ENCODE measurements at regions not wholly inside any gene's neighbourhood (a gene's known extent, or its start where the extent isn't known, plus 50 kb on each side); places are given as distances from the start of the nearest gene placed in this dataset.
"Not testable (repeated sequence)": the region's sequence is repeated elsewhere in the genome, so short reads cannot be mapped to it uniquely, and the experiment has no call there.

DNA sequence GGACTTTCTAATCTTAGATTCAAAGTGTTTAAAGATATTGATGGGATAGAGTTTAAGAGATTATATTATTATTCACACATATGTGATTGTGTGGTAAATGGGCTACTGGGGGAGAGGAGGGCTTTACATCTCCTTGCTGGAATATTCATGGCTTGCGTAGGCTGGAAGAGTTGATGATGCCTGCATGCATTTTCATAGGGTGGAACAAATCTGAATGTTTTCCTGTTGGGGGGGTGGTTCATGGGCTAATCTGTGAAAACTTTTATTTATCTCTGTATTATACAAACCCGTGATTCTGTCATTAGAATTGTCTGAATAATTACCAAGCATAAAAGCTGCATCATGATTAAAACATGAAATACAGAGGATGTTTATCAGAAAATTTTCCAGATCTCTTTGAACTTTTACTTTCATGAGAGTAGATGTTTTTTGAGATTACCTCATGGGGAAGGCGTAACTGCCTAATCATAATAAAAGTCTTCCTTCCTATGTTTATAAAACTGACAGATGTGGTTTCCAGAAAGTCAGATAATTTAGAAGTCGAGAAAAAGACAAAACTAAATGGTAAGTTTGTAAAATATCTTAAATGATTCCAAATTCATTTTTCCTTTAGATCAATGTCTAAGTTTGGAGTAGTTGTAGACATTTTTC, 1185.4 kb upstream of the SEMA6A start:
- DNase-seq (ENCODE audit: missing footprints) (no peak), ATAC-seq (no peak)
- intact Hi-C loops (cut with DNase I): no loop called here

DNA sequence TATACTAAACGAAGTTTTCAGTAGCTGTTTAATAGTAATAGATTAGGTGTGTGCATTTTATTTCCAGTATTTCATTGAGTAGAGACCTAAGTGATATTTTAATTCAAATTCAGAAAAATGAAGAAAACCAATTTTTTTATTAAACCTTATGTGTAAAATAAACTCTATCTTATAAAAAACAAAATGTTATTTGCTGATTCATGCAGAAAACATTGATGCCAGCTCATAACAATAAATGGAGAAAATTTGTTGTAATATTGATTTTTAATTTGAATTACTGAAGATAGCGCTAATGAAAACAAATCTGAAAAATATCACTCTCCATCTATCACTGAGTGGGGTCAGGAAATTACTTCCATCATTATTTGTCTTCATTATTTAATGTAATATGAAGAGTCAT, 1177.8 kb upstream of the SEMA6A start:
- intact Hi-C loops (cut with DNase I): no loop called here
- ATAC-seq (no peak), DNase-seq (ENCODE audit: missing footprints) (no peak)

DNA sequence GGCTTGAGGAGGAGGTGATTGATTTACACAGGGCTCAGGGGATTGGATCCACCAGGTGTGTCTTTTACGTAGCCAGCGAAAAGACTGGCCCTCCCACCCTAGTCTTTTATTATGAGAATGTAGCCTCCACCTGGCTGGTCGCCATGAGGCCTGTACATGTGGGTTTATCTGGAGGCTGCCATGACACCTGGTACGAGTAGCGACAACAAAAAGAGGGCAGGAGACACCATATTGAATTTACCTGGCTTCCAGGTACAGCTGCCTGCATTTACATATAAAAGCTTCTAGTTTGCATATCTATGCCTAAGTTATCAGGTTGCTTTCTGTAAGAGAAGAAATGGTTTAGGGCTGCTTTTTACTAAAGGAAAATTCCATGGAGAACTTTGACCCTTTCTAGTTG, 1173.7 kb upstream of the SEMA6A start:
- intact Hi-C loops (cut with DNase I): no loop called here
- DNase-seq (ENCODE audit: missing footprints): no peak
- no peak for ATAC-seq

DNA sequence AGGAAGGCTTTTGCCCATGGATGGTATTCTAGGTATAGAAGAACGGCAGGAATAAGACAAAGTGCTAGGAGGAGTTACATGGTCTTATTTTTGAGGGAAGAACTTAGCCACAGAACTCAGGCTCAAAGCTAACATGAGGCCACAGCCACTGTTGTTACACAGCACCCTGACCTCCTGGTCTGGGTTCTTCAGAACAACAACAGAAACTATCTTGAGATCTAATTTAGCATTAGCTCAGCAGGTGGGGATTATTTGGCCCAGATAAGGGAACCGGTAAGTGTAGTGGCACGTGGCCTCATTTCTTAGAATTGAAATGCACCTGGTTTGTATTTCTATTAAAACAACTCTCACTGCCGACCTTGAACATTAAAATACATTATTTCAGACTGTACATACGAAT, 1168.7 kb upstream of the SEMA6A start:
- intact Hi-C loops (cut with DNase I): no loop called here
- DNase-seq (ENCODE audit: missing footprints): no peak
- ATAC-seq: no peak

DNA sequence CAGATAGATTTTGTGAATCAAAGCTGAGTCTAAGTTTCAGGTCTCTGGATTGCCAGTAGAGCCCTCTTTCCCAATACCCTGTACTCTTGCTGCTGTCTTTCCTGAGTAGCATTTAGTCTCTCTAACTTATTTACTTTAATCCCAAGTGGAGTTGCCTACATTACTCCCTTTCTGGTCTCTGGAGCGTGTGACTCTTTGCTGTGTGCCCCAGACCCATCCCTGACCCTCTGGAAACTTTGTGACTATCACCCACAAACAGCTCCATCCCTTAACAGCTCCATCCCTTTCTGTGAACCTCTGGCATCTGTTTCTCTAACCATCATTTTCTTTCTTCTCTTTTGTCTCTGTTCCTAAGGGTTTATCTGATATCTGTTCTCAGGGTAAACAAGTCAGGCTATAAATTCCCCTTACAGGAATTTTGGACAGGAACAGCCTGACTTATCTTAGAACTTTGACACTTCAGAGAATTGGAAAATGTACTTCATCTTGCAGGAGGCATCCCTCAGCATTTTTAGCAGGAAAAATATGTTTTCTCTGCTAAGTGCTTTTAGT, 1167.1 kb upstream of the SEMA6A start:
- ATAC-seq (no peak), DNase-seq (ENCODE audit: missing footprints) (no peak)
- intact Hi-C loops (cut with DNase I): no loop called here

DNA sequence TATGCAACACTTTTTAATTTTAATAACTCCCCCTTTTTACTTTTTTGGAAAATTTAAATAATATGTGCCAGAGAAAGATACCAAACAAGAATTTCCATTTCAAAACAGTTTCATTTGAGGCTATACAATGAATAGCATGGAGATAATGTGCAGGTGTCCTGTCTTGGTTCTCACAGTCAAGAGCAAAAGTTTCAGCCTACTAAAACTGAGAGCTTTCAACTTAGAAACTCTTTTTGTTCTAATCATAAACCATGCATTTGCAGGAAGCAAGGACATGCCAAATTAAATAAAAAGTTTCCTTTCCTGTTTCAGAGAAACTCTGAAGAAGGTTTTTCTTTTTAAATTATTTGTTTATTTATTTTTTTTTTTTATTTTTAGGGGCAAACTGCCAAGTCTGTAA, 1165.6 kb upstream of the SEMA6A start:
- intact Hi-C loops (cut with DNase I): no loop called here
- DNase-seq (ENCODE audit: missing footprints) (no peak), ATAC-seq (no peak)

DNA sequence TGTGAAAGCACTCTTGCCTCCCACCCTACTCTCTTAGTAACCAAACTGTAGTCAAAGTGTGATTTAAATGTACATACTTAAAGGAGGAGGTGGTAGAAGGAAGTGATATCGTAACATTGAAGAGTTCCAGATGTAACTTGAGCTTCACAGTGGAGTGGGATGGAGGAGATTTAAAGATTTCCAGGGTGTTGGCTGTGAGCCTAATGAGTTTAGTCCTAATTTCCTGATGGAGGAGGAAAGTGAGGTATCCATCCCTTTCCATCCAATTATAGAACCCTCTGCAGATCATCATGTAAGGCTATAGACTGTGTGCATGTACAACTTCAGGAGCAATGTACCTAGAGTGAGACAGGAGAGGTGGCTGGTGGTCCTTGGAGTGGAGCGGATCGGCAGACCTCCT, 1163.9 kb upstream of the SEMA6A start:
- intact Hi-C loops (cut with DNase I): no loop called here
- DNase-seq (ENCODE audit: missing footprints) (no peak), ATAC-seq (no peak)

DNA sequence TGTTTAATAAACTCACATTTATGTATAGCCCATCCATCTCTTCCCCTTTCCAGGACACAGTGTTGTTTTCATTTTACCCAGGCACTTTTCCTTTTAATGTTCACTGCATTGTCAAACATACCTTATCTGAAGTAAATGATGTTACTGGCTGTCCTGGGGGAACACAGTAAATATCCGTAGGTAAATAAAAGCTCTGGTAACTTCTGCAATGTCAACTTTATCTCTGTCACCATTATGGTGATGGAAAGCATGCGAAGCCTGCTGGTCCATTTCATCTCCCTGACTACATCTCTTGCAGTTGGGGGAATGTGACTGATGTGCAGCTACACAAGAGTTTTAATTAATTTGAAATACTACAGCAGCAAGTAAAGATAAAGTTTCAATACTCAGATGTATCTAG, 1162.1 kb upstream of the SEMA6A start:
- DNase-seq (ENCODE audit: missing footprints): no peak
- no peak for ATAC-seq
- intact Hi-C loops (cut with DNase I): no loop called here

DNA sequence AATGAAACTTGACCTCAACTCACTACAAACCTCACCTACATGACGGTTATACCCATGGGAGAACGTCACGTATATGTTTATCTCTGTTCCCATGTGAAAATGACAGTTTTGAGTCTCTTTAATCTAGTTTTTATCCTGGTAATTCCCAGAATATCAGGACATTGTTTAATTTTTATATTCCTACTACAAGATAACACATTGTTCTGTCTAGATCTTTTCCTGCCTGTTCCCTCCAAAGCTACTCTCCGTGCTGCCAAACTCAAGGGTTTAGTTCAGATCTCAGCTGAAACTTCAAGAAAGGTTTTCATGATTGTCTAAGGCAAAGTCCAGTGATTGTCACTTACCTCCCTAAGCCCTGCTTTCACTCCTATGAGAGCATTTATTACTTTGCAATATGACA, 1159.4 kb upstream of the SEMA6A start:
- intact Hi-C loops (cut with DNase I): no loop called here
- no peak for ATAC-seq
- DNase-seq (ENCODE audit: missing footprints): no peak

DNA sequence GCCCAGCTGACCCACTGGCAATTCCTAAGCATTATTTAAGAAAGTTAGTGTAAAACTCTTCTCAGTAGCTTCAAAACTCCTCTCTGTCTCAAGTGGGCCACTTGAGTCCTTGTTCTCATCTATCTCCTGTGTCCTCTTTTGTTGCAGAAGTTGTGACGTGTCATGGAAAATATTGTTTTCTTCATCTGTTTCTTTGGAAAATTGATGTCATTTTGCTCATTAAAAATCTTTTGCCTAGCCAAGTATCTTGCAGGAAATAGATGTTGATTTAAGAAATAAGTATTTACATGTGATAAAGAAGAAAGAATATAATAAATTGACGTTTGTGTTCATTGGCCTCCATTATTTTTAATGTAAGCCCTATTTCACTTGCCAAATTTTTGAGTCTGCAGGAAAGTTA, 1158.4 kb upstream of the SEMA6A start:
- intact Hi-C loops (cut with DNase I): no loop called here

DNA sequence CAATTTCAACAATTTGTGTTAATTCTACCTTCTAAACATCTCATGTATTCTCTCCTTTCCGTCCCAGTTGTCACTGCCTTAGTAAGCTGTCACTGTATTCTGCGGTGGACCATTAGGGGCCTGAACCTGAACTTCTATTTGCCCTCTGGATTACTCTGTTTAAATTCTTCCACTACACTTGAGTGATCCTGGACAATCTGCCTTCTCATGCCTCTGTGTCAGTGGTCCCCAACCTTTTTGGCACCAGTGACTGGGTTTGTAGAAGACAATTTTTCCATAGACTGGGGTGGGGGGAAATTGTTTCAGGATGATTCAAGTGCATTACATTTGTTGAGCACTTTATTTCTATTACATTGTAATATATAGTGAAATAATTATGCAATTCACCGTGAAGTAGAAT, 1157.6 kb upstream of the SEMA6A start:
- intact Hi-C loops (cut with DNase I): no loop called here
- no peak for ATAC-seq

More for the DNA sequence above, 1158.4 kb upstream of the SEMA6A start:
- DNase-seq (ENCODE audit: missing footprints) (no peak), ATAC-seq (no peak)

DNA sequence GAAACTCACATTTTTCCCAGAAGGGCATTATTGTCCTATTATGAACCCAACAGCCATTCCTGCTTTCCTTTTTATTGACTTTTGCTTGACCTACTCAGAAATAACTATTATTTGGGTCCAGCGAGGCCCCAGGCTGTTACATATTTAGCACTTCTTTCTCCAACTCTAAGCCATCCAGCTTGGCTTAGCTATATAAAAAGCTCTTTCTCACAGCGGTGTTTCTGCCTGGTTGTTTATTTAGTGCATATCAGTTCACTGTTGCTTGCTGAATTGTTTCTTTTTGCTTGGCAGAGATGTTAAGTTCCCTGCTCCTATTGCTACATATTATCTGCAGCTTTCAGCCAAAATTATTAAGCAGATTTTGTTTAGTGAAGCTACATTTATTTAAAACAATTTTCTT, 1156.8 kb upstream of the SEMA6A start:
- ATAC-seq (no peak), DNase-seq (ENCODE audit: missing footprints) (no peak)

More for the DNA sequence above, 1157.6 kb upstream of the SEMA6A start:
- DNase-seq (ENCODE audit: missing footprints): no peak

DNA sequence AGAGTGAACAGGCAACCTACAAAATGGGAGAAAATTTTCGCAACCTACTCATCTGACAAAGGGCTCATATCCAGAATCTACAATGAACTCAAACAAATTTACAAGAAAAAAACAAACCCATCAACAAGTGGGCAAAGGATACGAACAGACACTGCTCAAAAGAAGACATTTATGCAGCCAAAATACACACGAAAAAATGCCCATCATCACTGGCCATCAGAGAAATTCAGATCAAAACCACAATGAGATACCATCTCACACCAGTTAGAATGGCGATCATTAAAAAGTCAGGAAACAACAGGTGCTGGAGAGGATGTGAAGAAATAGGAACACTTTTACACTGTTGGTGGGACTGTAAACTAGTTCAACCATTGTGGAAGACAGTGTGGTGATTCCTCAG, 1146.2 kb upstream of the SEMA6A start:
- DNase-seq (ENCODE audit: missing footprints); ATAC-seq; intact Hi-C loops (cut with DNase I): not testable (repeated sequence)

More for the DNA sequence above, 1156.8 kb upstream of the SEMA6A start:
- intact Hi-C loops (cut with DNase I): no loop called here

DNA sequence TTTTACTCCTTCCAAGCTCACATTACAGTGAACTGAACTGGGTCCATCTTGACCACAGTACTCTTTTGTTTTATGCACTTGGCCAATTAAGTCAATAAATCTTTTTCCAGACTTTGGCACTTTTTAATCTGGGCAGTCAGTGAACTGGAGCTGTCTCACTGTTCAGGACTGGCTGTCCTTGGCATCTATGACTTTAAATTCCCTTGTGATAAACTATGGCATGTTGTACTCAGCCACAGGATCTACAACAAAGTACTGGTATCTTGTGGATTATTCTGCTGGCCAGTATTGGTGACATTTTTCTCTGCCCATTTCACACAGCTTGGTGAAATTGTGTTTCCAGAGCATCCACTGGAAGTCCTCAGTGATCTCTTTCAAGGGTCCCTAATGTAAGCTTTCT, 1144.8 kb upstream of the SEMA6A start:
- intact Hi-C loops (cut with DNase I): no loop called here
- ATAC-seq (peak; percentile 72), DNase-seq (ENCODE audit: missing footprints) (no peak)

DNA sequence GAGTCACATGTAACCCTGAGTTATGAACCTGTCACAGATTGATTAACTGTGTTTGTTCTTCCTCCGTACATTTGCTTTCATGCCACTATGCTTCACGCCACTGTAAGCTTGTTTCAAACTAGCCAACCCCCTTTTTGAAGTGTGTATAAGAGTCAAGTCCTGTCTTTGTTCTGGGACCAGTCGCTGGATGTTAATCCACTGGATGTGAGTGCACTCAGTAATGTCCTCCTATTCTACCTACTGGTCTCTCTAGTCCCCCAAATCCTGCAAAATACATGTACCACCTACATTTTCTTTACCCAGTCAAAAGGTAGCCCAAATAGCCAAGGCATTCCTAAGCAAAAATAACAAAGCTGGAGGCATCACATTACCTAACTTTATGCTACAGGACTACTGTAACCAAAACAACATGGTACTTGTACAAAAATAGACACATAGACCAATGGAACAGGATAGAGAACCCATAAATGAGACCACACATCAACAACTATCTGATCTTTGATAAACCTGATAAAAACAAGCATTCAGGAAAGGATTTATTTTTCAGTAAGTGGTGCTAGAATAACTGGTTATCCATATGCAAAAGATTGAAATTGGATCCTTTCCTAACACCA, 1139.1 kb upstream of the SEMA6A start:
- ATAC-seq: no peak
- intact Hi-C loops (cut with DNase I): no loop called here
- no peak for DNase-seq (ENCODE audit: missing footprints)

DNA sequence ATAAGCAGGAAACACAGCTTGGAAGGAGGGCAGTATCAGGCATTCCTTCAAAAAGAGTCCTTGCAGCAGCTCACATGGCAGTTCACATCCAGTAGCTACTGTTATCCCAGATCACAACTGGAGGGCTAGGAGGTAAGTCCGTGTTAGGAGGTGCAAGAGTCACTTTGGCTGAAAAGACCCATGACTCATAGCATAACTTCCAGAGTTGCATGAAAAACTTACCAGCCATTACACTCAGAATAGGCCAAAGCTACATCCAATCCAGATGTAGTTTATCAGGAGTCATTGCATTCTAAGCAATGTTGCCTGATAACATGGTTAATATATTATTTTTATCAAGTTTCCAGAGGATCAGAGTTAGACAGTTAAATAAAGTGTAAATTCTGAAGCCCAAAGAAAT, 1126.4 kb upstream of the SEMA6A start:
- ATAC-seq: no peak
- DNase-seq (ENCODE audit: missing footprints): no peak
- intact Hi-C loops (cut with DNase I): no loop called here

DNA sequence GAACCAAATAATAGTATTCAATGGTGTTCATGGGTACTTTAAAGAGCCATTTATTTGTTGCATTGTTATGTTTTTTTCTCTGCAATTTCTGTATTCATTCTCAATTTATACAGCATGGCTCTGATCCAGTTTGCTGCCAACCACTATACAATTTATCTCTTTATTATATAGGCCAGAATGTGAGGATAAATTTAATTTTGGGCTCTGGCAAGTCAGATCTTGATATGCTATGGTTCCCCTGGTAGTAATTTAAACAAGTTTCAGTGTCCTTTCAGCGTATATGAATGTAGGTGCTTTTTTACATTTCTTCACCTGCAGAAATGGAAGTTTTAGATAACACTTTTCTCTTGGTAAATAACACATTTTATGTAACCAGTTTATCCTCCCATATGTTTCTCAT, 1118.0 kb upstream of the SEMA6A start:
- ATAC-seq: no peak
- DNase-seq (ENCODE audit: missing footprints): no peak
- intact Hi-C loops (cut with DNase I): no loop called here

DNA sequence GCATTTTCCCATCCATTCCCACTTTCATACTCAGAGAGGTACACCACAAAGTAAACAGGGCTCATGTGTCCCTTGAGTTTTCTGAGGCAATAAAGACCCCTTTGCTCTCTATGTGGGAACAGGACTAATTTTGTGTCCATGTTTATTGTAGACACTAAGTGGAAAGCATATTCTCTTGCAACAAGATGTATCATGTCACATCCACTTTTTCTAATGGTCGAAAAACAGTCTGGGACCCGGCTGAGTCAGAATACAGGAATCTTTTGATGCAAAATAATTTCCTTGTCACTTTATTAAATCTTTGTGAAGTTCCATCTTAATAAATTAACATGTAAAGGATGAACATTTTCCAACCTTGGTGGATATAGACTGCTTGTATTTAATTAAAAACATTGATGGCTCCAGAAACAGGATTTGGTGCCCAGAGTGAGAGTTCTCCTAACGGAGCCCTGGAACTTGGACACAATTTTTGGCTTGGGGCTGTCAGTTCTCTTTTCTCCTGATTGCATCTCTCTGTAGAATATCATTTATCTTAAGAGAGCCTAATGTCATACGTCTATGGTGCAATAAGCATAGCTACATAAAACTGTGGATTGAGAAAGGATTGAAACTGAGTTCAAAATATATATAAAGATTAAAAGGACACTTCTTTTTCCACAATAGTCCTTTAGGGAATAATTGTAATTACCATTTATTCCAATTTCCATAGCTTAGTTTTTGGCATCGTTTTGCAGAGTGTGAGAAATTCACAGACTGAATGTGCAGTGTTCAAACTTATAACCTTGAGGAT, 1116.7 kb upstream of the SEMA6A start:
- DNase-seq (ENCODE audit: missing footprints) (no peak), ATAC-seq (no peak)
- intact Hi-C loops (cut with DNase I): no loop called here

DNA sequence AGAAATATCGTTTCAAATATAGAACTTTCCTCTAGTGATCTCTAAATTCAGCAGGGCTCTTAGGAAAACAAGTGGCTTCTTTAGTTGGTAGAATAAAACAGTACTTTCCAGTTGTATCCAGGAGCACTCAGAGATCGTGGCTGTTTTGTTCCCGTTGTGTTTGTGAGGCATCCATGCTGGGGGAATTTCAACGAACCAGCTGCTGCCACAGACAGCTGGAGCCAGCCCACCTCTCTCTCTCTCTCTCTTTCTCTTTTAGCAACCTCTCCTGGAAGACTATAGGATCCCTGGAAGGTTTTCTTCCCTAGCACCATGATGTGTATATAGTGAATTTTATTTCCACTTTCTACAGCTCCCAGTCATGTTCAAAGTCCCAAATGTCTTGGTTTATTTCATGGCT, 1116.0 kb upstream of the SEMA6A start:
- DNase-seq (ENCODE audit: missing footprints): no peak
- intact Hi-C loops (cut with DNase I): no loop called here
- ATAC-seq: peak; percentile 23

DNA sequence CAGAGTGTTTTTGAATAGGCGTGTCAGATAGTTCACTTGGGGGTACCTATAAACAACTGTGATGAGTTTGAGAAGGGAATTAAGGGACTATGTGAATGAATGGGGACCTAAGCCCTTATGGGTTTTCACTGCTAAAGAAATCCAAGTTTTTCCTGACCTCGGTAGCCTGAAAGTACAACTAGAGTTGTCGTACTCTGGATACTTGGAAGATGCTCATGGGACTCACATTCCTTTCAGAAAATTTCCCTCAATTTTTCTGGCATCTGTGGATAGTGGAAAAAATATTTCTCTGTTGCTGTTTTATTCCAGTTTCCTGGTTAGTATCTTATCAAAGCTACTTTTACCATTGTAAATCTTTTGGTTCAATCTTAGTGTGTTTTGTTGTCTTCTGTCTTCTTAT, 1112.3 kb upstream of the SEMA6A start:
- DNase-seq (ENCODE audit: missing footprints) (no peak), ATAC-seq (no peak)
- intact Hi-C loops (cut with DNase I): no loop called here
